Osteocyte (in vitro differentiated cells): ENCODE measurements at regions not wholly inside any gene's neighbourhood (a gene's known extent, or its start where the extent isn't known, plus 50 kb on each side); places are given as distances from the start of the nearest gene placed in this dataset.

Experiments
- DNase-seq: peaks from one replicate; pipeline ENCODE4 v3.0.0; 2021; ENCODE audit warnings: mixed read lengths; ENCODE audit not compliant: unreplicated experiment; ENCODE audit errors: extremely low spot score
- H3K27ac Mint-ChIP-seq: one replicate; pipeline ENCODE4 v1.8.0; 2021; ENCODE audit warnings: mild to moderate bottlenecking, mixed read lengths; ENCODE audit not compliant: unreplicated experiment
- H3K27me3 Mint-ChIP-seq: one replicate; pipeline ENCODE4 v1.8.0; 2021; ENCODE audit warnings: mixed read lengths; ENCODE audit not compliant: unreplicated experiment
- H3K36me3 Mint-ChIP-seq: one replicate; pipeline ENCODE4 v1.8.0; 2021; ENCODE audit warnings: mixed read lengths; ENCODE audit not compliant: unreplicated experiment
- H3K4me1 Mint-ChIP-seq: one replicate; pipeline ENCODE4 v1.8.0; 2021; ENCODE audit warnings: mixed read lengths; ENCODE audit not compliant: unreplicated experiment
- H3K4me3 Mint-ChIP-seq: one replicate; pipeline ENCODE4 v1.8.0; 2021; ENCODE audit warnings: mild to moderate bottlenecking, moderate library complexity, mixed read lengths; ENCODE audit not compliant: unreplicated experiment
- H3K9me3 Mint-ChIP-seq: one replicate; pipeline ENCODE4 v1.8.0; 2021; ENCODE audit warnings: mixed read lengths; ENCODE audit not compliant: unreplicated experiment
- TF ChIP-seq, protein P1 (sequence below): fragments of 200-600 bp; sonication (generic); IDR thresholded peaks from 2 replicates; pipeline ENCODE4 v1.5.0; 2021; ENCODE audit warnings: antibody characterized with exemption, mild to moderate bottlenecking, moderate library complexity

DNA sequence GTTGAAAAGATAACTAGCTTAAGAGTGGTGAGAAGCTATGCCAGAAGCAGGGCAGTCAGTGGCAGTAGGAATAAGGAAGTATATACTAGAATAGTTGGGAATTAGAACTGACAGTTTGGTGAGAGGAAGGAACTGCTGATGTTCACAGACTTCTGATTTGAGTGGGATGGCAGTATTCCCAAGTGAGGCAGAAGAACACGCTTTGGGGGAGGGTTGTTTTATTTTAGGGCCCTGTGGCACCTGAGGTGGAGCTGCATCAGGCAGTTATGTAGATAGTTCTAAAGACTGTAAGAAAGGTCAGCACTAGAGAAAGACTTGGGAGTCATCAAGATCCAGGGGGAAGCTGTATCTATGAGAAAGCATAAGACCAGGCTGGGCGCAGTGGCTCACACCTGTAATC is 66.3 kb upstream of the TNRC6B start:
- Mint-ChIP-seq H3K27ac (no peak overlapping the region), H3K4me1 (peaks cover 30% of the 10 kb centered on the region), H3K9me3 (no peaks in the 10 kb centered on the region), H3K27me3 (no peaks in the 10 kb centered on the region), H3K4me3 (no peak overlapping the region), H3K36me3 (peaks cover 4% of the 10 kb centered on the region)
- no peak for DNase-seq
- TF ChIP-seq, protein P1, sequence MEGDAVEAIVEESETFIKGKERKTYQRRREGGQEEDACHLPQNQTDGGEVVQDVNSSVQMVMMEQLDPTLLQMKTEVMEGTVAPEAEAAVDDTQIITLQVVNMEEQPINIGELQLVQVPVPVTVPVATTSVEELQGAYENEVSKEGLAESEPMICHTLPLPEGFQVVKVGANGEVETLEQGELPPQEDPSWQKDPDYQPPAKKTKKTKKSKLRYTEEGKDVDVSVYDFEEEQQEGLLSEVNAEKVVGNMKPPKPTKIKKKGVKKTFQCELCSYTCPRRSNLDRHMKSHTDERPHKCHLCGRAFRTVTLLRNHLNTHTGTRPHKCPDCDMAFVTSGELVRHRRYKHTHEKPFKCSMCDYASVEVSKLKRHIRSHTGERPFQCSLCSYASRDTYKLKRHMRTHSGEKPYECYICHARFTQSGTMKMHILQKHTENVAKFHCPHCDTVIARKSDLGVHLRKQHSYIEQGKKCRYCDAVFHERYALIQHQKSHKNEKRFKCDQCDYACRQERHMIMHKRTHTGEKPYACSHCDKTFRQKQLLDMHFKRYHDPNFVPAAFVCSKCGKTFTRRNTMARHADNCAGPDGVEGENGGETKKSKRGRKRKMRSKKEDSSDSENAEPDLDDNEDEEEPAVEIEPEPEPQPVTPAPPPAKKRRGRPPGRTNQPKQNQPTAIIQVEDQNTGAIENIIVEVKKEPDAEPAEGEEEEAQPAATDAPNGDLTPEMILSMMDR = no peak

GRCh38 chr22:40112595-40112994 is 65.1 kb upstream of the TNRC6B start:
- Mint-ChIP-seq H3K27ac (no peak overlapping the region), H3K27me3 (no peaks in the 10 kb centered on the region), H3K4me3 (no peak overlapping the region), H3K9me3 (no peaks in the 10 kb centered on the region), H3K4me1 (peaks cover 21% of the 10 kb centered on the region), H3K36me3 (peaks cover 4% of the 10 kb centered on the region)
- no peak for DNase-seq
- TF ChIP-seq, protein P1 = no peak

- H3K27ac Mint-ChIP-seq = no peak overlapping the region
- H3K4me3 Mint-ChIP-seq = no peak overlapping the region
- TF ChIP-seq, protein P1 = no peak
- peaks cover 4% of the 10 kb centered on the region for H3K36me3 Mint-ChIP-seq
- H3K27me3 Mint-ChIP-seq = no peaks in the 10 kb centered on the region
- H3K9me3 Mint-ChIP-seq = no peaks in the 10 kb centered on the region
- DNase-seq = no peak
- H3K4me1 Mint-ChIP-seq = peaks cover 10% of the 10 kb centered on the region
These were observed 64.0 kb upstream of the TNRC6B start for GRCh38 chr22:40113696-40114095.

- TF ChIP-seq, protein P1 = no peak
- Mint-ChIP-seq H3K27ac (no peak overlapping the region), H3K27me3 (no peaks in the 10 kb centered on the region), H3K36me3 (peaks cover 4% of the 10 kb centered on the region), H3K4me3 (no peak overlapping the region), H3K4me1 (peaks cover 6% of the 10 kb centered on the region), H3K9me3 (no peaks in the 10 kb centered on the region)
- no peak for DNase-seq
These were observed 63.3 kb upstream of the TNRC6B start for GRCh38 chr22:40114411-40114810.

GRCh38 chr22:40116496-40117200 is 61.1 kb upstream of the TNRC6B start:
- no peaks in the 10 kb centered on the region for H3K27me3 Mint-ChIP-seq
- no peak overlapping the region for H3K4me3 Mint-ChIP-seq
- H3K36me3 Mint-ChIP-seq = peaks cover 7% of the 10 kb centered on the region
- no peaks in the 10 kb centered on the region for H3K4me1 Mint-ChIP-seq
- DNase-seq = no peak
- no peak overlapping the region for H3K27ac Mint-ChIP-seq
- no peaks in the 10 kb centered on the region for H3K9me3 Mint-ChIP-seq
- TF ChIP-seq, protein P1 = no peak
